Mucosa of rectum (tissue), 2 donors: ENCODE measurements at regions not wholly inside any gene's neighbourhood (a gene's known extent, or its start where the extent isn't known, plus 50 kb on each side); places are given as distances from the start of the nearest gene placed in this dataset.
"Not testable (repeated sequence)": the region's sequence is repeated elsewhere in the genome, so short reads cannot be mapped to it uniquely, and the experiment has no call there.

Experiments used
- H3K27ac ChIP-seq, 2 donors: one replicate each; pipeline ENCODE4 v1.7.0; 2013; ENCODE audit warnings: inconsistent platforms in 2 of 2, low read depth in 2 of 2, low read length in 2 of 2
- H3K27me3 ChIP-seq, 2 donors: one replicate each; pipeline ENCODE4 v1.7.0; 2013; ENCODE audit warnings: low read length in 2 of 2; ENCODE audit not compliant: control insufficient read depth in 2 of 2, insufficient read depth in 2 of 2
- H3K36me3 ChIP-seq, 2 donors: one replicate each; pipeline ENCODE4 v1.7.0; 2013; ENCODE audit warnings: low read length in 2 of 2; ENCODE audit not compliant: control insufficient read depth in 2 of 2, insufficient read depth in 2 of 2
- H3K4me1 ChIP-seq, 2 donors: one replicate each; pipeline ENCODE4 v1.7.0; 2013; ENCODE audit warnings: low read length in 2 of 2, mild to moderate bottlenecking in 1 of 2; ENCODE audit not compliant: control insufficient read depth in 2 of 2, insufficient read depth in 2 of 2
- H3K4me3 ChIP-seq, 2 donors: one replicate each; pipeline ENCODE4 v1.7.0; 2013; ENCODE audit warnings: low read length in 2 of 2
- H3K9ac ChIP-seq, 2 donors: one replicate each; pipeline ENCODE4 v1.7.0; 2013; ENCODE audit warnings: low read length in 2 of 2, low read depth in 1 of 2, mild to moderate bottlenecking in 1 of 2
- H3K9me3 ChIP-seq, 2 donors: one replicate each; pipeline ENCODE4 v1.7.0; 2013; ENCODE audit warnings: low read length in 2 of 2; ENCODE audit not compliant: control insufficient read depth in 2 of 2
- donor health status: healthy.
- donor health status: Normal muscosa, but diverticular disease.

DNA sequence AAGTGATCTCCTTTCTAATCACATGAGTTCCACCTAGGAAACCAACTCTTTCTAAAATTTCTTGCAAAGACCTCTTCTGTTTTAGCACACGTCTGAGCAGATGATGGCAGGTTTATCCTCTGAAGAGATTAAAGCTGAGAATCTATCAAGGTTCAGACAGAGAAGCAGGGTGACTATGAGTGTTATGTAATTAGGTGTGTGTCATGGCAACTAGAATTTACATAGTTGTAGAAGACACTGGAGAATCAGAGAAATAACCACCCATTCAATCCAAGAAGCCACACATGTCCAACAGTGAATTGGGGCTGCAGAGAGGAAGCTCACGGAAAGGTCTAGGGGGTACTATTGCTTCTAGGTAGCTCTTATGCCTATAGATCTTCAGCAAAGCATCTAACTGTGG, 600.5 kb downstream of the PYDC2 start:
- Histone ChIP-seq H3K4me3 (no peak overlapping the region), H3K9me3 (no peaks in the 10 kb centered on the region), H3K27ac (no peak overlapping the region), H3K9ac (no peak overlapping the region), H3K27me3 (no peaks in the 10 kb centered on the region), H3K4me1 (no peaks in the 10 kb centered on the region), H3K36me3 (no peaks in the 10 kb centered on the region)

DNA sequence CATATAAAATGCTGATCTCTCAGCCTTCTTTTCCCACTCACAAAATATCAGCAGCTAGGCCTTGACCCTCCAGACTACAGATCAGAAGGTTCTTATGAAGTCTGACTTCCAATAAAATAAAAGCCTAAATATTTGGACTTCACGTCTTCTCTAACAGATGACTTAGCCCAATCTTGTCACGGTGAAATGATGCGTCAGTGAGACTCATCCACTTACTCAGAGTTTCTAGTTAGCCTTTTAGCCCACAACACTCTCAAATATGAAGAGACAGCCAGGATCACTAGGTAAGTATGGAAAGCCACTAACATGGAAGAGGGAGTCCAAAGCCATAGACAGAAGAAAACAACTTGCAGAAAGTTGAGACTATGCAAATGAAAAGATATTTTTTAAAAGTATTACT, 601.2 kb downstream of the PYDC2 start:
- Histone ChIP-seq H3K9me3 (no peaks in the 10 kb centered on the region), H3K9ac (no peak overlapping the region), H3K27me3 (no peaks in the 10 kb centered on the region), H3K27ac (no peak overlapping the region), H3K4me3 (no peak overlapping the region), H3K4me1 (no peaks in the 10 kb centered on the region), H3K36me3 (no peaks in the 10 kb centered on the region)

DNA sequence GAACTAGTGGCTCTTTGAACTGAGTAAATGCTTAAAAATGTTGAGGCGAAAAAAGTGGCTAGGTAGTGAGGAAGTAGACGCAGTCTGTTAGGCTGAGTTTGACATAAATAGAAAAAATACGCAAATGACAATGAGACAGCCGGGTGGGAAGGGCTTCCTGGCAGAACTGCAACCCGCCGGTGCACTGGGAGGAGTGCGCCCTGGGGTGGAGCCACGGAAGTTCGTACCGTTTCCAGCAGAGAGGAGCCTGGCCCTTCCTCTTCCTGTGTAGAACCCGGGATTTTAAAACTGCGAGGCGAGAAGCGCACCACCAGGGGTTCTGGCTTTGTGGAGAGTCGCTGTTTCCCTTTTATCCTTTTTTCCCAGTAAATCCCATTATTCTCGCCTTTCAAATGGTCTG, 602.6 kb downstream of the PYDC2 start:
- peak overlapping the region in 1 of 2 donors; percentile 41 for H3K4me3 ChIP-seq
- no peak overlapping the region for H3K27ac ChIP-seq
- H3K9me3 ChIP-seq: no peaks in the 10 kb centered on the region
- H3K4me1 ChIP-seq: no peaks in the 10 kb centered on the region
- no peaks in the 10 kb centered on the region for H3K27me3 ChIP-seq
- H3K9ac ChIP-seq: no peak overlapping the region
- H3K36me3 ChIP-seq: no peaks in the 10 kb centered on the region

DNA sequence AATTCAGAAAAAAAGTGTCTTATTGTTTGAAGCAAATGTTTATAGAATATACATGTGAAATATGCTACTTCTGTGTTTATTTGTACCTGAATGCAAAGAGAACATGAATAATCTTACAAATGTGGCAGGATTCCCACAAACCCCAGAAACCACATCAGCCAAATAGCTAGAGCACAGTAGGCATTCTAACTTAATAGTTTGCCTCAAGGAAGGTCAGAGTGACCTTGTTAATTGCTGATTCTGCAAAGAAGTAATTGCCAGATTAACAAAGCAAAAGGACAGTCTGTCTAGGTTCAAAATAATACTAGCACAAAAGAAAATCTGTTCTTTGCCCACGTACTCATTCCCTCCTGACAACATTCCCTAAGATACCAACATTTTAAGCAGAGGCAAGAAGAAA, 604.0 kb downstream of the PYDC2 start:
- Histone ChIP-seq H3K27ac (no peak overlapping the region), H3K36me3 (no peaks in the 10 kb centered on the region), H3K9me3 (no peaks in the 10 kb centered on the region), H3K4me1 (no peaks in the 10 kb centered on the region), H3K9ac (no peak overlapping the region), H3K4me3 (no peak overlapping the region), H3K27me3 (no peaks in the 10 kb centered on the region)

DNA sequence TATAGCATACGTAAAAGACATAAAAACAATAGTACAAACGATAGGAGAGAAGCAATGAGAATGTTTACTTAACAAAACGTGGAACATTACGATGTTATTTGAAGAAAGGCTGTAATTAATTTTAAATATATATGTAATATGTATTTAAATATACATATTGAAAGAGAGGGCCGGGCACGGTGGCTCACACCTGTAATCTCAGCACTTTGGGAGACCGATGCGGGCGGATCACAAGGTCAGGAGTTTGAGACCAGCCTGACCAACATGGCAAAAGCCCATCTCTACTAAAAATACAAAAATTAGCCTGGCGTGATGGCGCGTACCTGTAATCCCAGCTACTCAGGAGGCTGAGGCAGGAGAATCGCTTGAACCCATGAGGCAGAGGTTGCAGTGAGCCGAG, 605.3 kb downstream of the PYDC2 start:
- H3K9ac ChIP-seq, H3K36me3 ChIP-seq, H3K9me3 ChIP-seq, H3K4me3 ChIP-seq, H3K27ac ChIP-seq, H3K27me3 ChIP-seq, H3K4me1 ChIP-seq: not testable (repeated sequence)

DNA sequence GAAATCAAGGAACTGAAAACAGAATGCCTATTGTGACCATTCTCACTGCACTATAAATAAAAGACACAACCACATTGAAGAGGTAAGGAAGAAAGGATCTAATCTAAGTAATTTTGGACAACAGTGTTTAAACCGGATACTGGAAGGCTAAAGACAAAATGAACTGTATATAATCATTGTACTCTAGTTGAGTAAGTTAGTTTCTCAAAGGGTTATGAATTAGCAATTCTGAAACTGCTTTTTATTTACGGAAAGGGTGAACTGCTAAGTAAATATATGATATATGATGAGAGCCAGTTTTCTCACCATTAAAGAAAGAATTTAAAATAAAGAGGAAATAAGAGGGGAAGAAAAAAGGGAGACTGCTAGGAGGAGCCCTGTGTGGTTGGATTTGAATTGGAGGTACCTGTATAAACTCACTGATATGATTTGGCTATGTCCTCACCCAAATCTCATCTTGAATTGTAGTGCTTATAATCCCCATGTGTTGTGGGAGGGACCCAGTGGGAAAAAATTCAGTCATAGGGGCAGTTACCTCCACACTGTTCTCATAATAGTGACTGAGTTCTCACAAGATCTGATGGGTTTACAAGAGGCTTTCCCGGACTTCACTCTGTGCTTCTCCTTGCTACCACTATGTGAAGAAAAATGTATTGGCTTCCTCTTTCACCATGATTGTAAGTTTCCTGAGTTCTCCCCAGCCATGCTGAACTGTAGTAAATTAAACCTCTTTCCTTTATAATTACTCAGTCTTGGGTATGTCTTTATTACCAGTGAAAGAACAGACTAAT, 607.7 kb downstream of the PYDC2 start:
- H3K27ac ChIP-seq: no peak overlapping the region
- H3K9ac ChIP-seq: no peak overlapping the region
- H3K27me3 ChIP-seq: no peaks in the 10 kb centered on the region
- H3K36me3 ChIP-seq: no peaks in the 10 kb centered on the region
- H3K4me1 ChIP-seq: no peaks in the 10 kb centered on the region
- H3K4me3 ChIP-seq: no peak overlapping the region
- H3K9me3 ChIP-seq: no peaks in the 10 kb centered on the region

DNA sequence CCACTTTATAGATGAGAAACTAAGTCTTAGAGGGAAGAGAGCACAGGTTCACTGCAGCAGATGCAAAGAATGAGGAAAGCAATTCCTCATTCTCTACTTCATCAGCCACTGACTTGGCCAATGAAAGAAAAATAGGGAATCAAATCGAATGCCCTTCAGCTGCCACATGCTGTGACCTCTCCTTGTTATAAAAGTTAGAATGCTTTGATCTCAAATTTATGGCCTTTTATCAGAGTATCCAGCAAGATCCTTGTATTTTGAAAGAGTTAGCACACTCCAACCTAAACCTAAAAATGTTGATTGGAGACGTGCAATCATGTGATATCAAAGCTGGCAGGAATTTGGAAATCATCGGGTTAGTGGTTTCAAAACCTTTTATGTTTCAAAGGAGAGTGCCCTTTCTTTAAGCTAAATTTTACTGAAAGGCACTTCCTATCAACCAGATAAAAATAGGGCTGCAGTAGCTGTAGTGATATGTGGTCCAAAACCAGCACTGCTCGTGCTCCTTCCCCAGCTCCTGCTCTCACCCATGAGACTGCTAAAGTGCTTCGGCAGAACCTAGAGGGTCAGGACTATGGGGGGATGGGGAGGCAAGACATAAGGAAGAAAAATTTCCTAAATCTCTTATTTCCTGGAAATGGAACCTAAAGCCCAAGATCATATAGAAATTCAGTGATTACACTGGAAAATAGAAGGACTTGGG, 617.0 kb downstream of the PYDC2 start:
- H3K9me3 ChIP-seq: no peaks in the 10 kb centered on the region
- no peaks in the 10 kb centered on the region for H3K36me3 ChIP-seq
- no peak overlapping the region for H3K4me3 ChIP-seq
- H3K27ac ChIP-seq: no peak overlapping the region
- H3K4me1 ChIP-seq: no peaks in the 10 kb centered on the region
- H3K9ac ChIP-seq: no peak overlapping the region
- H3K27me3 ChIP-seq: no peaks in the 10 kb centered on the region

DNA sequence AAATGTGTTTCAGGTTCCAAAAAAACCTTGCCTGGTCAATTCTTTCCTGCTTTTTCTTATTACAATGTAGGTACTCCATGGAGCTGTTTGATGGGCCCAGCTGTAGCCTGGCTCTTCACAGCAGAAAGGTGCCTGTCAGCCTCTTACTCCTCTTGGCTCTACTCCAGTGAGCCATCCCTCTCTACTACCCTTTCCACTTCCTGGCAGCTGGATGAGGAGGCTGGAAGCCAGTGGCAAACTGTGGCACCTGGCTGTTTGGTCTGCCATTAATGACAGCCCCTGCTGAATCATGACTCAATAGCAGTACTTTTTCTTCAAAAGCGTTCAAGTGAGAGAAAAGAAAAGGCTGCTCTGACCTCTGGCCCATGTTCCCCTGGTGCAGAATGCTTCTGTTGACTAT, 618.1 kb downstream of the PYDC2 start:
- no peak overlapping the region for H3K27ac ChIP-seq
- H3K9ac ChIP-seq: no peak overlapping the region
- H3K4me3 ChIP-seq: no peak overlapping the region
- H3K9me3 ChIP-seq: no peaks in the 10 kb centered on the region
- no peaks in the 10 kb centered on the region for H3K4me1 ChIP-seq
- H3K27me3 ChIP-seq: no peaks in the 10 kb centered on the region
- H3K36me3 ChIP-seq: no peaks in the 10 kb centered on the region

DNA sequence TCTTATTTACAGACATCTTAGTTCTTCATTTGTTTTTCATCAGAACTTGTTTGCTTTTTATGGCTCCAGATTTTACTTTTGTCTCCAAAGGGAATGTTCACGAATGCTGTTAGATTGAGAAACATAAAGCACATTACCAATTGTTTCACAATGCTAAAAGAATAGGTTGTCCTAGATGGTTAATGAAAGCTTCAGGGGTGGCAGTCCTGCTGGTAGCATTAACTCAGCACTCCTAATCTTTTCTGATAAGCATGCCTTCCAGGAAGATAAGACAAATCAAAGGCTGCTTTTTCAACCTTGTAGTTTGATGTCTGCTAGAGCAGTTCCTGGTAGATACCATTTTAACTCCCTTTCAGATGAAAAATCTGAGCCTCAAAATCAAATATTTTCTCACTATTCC, 619.4 kb downstream of the PYDC2 start:
- no peaks in the 10 kb centered on the region for H3K36me3 ChIP-seq
- no peak overlapping the region for H3K27ac ChIP-seq
- no peak overlapping the region for H3K9ac ChIP-seq
- no peaks in the 10 kb centered on the region for H3K4me1 ChIP-seq
- no peaks in the 10 kb centered on the region for H3K27me3 ChIP-seq
- no peak overlapping the region for H3K4me3 ChIP-seq
- no peaks in the 10 kb centered on the region for H3K9me3 ChIP-seq

DNA sequence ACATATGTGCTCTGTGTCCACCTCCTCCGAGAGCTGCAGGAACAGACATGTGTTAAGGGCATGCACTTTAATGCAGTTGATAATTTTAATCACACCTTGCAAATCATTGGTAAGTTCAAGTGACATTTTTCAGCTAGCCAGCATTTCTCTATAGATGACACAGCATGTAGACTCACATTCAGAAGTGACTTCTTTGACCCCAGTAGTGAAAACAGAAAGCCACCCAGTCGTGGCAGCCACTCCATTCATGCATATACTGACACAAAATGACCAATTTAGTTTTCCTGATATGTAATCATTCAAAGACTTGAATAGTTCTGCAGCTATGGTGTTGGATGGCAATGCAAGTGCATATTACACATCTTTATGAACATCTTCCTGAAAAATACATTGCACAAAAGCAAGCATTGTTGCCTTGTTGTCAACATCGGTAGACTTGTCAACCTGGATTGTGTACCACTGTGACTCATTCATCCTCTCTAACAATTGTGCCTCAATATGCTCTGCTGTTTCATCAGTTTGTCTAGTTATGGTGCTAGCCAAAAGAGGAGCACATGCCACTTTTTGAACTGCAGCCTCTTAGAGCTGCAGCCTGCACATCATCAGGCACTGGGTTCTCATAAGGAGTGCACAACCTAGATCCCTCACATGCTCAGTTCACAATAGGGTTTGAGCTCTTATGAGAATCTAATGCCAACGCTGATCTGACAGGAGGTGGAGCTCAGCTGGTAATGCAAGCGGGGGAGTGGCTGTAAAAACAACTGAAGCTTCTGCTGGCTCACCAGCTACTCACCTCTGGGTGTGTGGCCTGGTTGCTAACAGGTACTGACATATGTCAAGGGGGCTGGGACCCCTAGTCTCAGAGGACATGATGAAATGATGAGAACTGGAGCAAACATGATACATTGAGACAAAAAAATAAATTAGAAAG, 622.0 kb downstream of the PYDC2 start:
- no peak overlapping the region for H3K27ac ChIP-seq
- H3K9me3 ChIP-seq: no peaks in the 10 kb centered on the region
- no peaks in the 10 kb centered on the region for H3K4me1 ChIP-seq
- no peaks in the 10 kb centered on the region for H3K27me3 ChIP-seq
- no peaks in the 10 kb centered on the region for H3K36me3 ChIP-seq
- H3K9ac ChIP-seq: no peak overlapping the region
- no peak overlapping the region for H3K4me3 ChIP-seq
